Fibroblast of skin of left quadriceps (primary cell): ENCODE measurements at regions not wholly inside any gene's neighbourhood (a gene's known extent, or its start where the extent isn't known, plus 50 kb on each side); places are given as distances from the start of the nearest gene placed in this dataset.

Experiments used
- DNase-seq, 2 experiments: peaks; one replicate each; pipeline ENCODE4 v3.0.0-alpha.2; 2013; ENCODE audit warnings: low read depth in 2 of 2

GRCh38 chr6:143595251-143596036 is 82.3 kb upstream of the PHACTR2 start:
- no peak for DNase-seq

- no peak for DNase-seq
These were observed 83.1 kb upstream of the PHACTR2 start for GRCh38 chr6:143594647-143595046.

GRCh38 chr6:143592335-143592734 is 80.8 kb upstream of the FUCA2 start:
- DNase-seq: no peak

- DNase-seq: no peak
These were observed 79.9 kb upstream of the FUCA2 start for GRCh38 chr6:143591441-143591840.

- DNase-seq: no peak
These were observed 77.6 kb upstream of the FUCA2 start for GRCh38 chr6:143589162-143589561.

- DNase-seq: no peak
These were observed 75.0 kb upstream of the FUCA2 start for GRCh38 chr6:143586557-143586956.

GRCh38 chr6:143585716-143586115 is 74.2 kb upstream of the FUCA2 start:
- no peak for DNase-seq

GRCh38 chr6:143585241-143585640 is 73.7 kb upstream of the FUCA2 start:
- DNase-seq: no peak

- DNase-seq: peak; percentile 47 to 56
These were observed 72.2 kb upstream of the FUCA2 start for GRCh38 chr6:143583542-143584327.

- no peak for DNase-seq
These were observed 70.4 kb upstream of the FUCA2 start for GRCh38 chr6:143581835-143582480.

GRCh38 chr6:143579703-143580102 is 68.2 kb upstream of the FUCA2 start:
- no peak for DNase-seq

- DNase-seq: no peak
These were observed 66.5 kb upstream of the FUCA2 start for GRCh38 chr6:143578054-143578453.

GRCh38 chr6:143575901-143576426 is 64.4 kb upstream of the FUCA2 start:
- no peak for DNase-seq

- peak; percentile 49 to 58 for DNase-seq
These were observed 63.9 kb upstream of the FUCA2 start for GRCh38 chr6:143575440-143575839.

- no peak for DNase-seq
These were observed 58.8 kb upstream of the FUCA2 start for GRCh38 chr6:143570147-143570853.

- no peak for DNase-seq
These were observed 57.5 kb upstream of the FUCA2 start for GRCh38 chr6:143569040-143569439.

GRCh38 chr6:143564484-143565017 is 53.0 kb upstream of the FUCA2 start:
- DNase-seq: no peak

- no peak for DNase-seq
These were observed 50.6 kb upstream of the FUCA2 start for GRCh38 chr6:143562143-143562542.
